Endothelial cell of umbilical vein (primary cell): ENCODE measurements at regions not wholly inside any gene's neighbourhood (a gene's known extent, or its start where the extent isn't known, plus 50 kb on each side); places are given as distances from the start of the nearest gene placed in this dataset.

Source experiments
- BruUV-seq: library from RNA; stranded (reverse); fragments of 400-500 nt; replicated peaks from 2 replicates; lab custom pipeline; 2021; lab: Mats Ljungman, UMichigan
- CTCF ChIA-PET: fragments of 300-600, 350-600 bp; sonication (Branson Sonifier 250); formaldehyde crosslinking; loops from one replicate; lab custom pipeline; 2021; ENCODE audit warnings: antibody characterized with exemption, inconsistent platforms; lab: Charles Lee
- POLR2A ChIA-PET: fragments of 300-600, 350-600 bp; sonication (Branson Sonifier 250); formaldehyde crosslinking; loops from one replicate; lab custom pipeline; 2021; ENCODE audit warnings: antibody characterized with exemption, inconsistent platforms; lab: Charles Lee
- DNase-seq: peaks from one replicate; pipeline ENCODE4 v3.0.0-alpha.2; 2011; ENCODE audit warnings: low read depth, low spot score
- FAIRE-seq: peaks from 2 replicates; lab custom pipeline; 2011; peaks lifted over from hg19 to GRCh38; lab: Jason Lieb, UNC
- H2AFZ ChIP-seq: 2 replicates; pipeline ENCODE4 v1.6.0; 2012; ENCODE audit warnings: low read depth, low read length, control low read depth, inconsistent platforms
- H3K27ac ChIP-seq: 2 replicates; pipeline ENCODE4 v1.5.1; 2011; ENCODE audit warnings: low read depth, mild to moderate bottlenecking, control low read depth, low read length, moderate library complexity; ENCODE audit not compliant: insufficient read depth
- H3K27me3 ChIP-seq, 2 experiments: 2 replicates each; pipeline versions ENCODE4 v1.6.0 to v1.6.1; 2011; ENCODE audit warnings: low read length in 2 of 2, mixed read lengths in 1 of 2; ENCODE audit not compliant: control insufficient read depth in 2 of 2, insufficient read depth in 2 of 2
- H3K36me3 ChIP-seq, 2 experiments: 2 replicates in 1 of 2; 3 replicates in 1 of 2; pipeline ENCODE4 v1.5.1; 2011; ENCODE audit warnings: low read length in 2 of 2, mild to moderate bottlenecking in 1 of 2, moderate library complexity in 1 of 2; ENCODE audit not compliant: control insufficient read depth in 2 of 2, insufficient read depth in 2 of 2; ENCODE audit errors: extremely low read depth in 1 of 2
- H3K4me1 ChIP-seq: 3 replicates; pipeline ENCODE4 v1.5.1; 2011; ENCODE audit warnings: mild to moderate bottlenecking, low read length; ENCODE audit not compliant: control insufficient read depth, insufficient read depth; ENCODE audit errors: extremely low read depth
- H3K4me2 ChIP-seq: 2 replicates; pipeline ENCODE4 v1.6.1; 2011; ENCODE audit warnings: low read length, control low read depth, mixed read lengths; ENCODE audit not compliant: insufficient read depth
- H3K4me3 ChIP-seq, 3 experiments: fragments of 200-600 bp in 1 of 3; sonication (generic), shearing (Covaris generic) in 1 of 3; replicated peaks in 1 of 3; 2 replicates each; pipeline ENCODE4 v1.5.1; 2011 to 2016; ENCODE audit warnings: control low read depth in 3 of 3, low read length in 3 of 3, mild to moderate bottlenecking in 2 of 3, inconsistent platforms in 1 of 3, low read depth in 1 of 3, moderate library complexity in 1 of 3; ENCODE audit not compliant: insufficient read depth in 1 of 3
- H3K79me2 ChIP-seq: 2 replicates; pipeline ENCODE4 v1.6.0; 2012; ENCODE audit warnings: low read length, inconsistent platforms; ENCODE audit not compliant: control insufficient read depth, insufficient read depth
- H3K9ac ChIP-seq: replicated peaks from 2 replicates; pipeline ENCODE3; 2011; ENCODE audit warnings: low read length, control low read depth; ENCODE audit not compliant: insufficient read depth; ENCODE audit errors: extremely low read depth
- H3K9me1 ChIP-seq: replicated peaks from 3 replicates; pipeline ENCODE4 v1.6.0; 2011; ENCODE audit warnings: mild to moderate bottlenecking, low read length; ENCODE audit not compliant: control insufficient read depth, insufficient read depth; ENCODE audit errors: extremely low read depth
- H3K9me3 ChIP-seq: replicated peaks from 2 replicates; pipeline ENCODE4 v1.5.1; 2012; ENCODE audit warnings: low read length, inconsistent platforms; ENCODE audit not compliant: control insufficient read depth, insufficient read depth
- H4K20me1 ChIP-seq: replicated peaks from 2 replicates; pipeline ENCODE3; 2011; ENCODE audit warnings: mild to moderate bottlenecking, low read length; ENCODE audit not compliant: control insufficient read depth, insufficient read depth; ENCODE audit errors: extremely low read depth
- CTCF ChIP-seq, 2 donors: IDR thresholded peaks; 1 replicate in 1 of 2; 2 replicates in 1 of 2; pipeline ENCODE4 v1.5.1; 2011; ENCODE audit warnings: low read length in 2 of 2, mild to moderate bottlenecking in 2 of 2, moderate library complexity in 2 of 2, control low read depth in 1 of 2, inconsistent platforms in 1 of 2, low read depth in 1 of 2; ENCODE audit not compliant: insufficient read depth in 1 of 2; ENCODE audit errors: extremely low read depth in 1 of 2
- EZH2 ChIP-seq: IDR thresholded peaks from 2 replicates; pipeline ENCODE4 v1.6.1; 2012; ENCODE audit warnings: borderline replicate concordance, low read depth, mild to moderate bottlenecking, moderate library complexity, low read length, inconsistent platforms; ENCODE audit not compliant: severe bottlenecking
- FOS ChIP-seq: IDR thresholded peaks from 2 replicates; pipeline ENCODE4 v1.6.1; 2011; ENCODE audit warnings: mild to moderate bottlenecking, low read length, moderate library complexity, borderline replicate concordance; ENCODE audit not compliant: insufficient read depth
- GATA2 ChIP-seq: IDR thresholded peaks from 2 replicates; pipeline ENCODE4 v1.7.0; 2011; ENCODE audit warnings: low read depth, mild to moderate bottlenecking, moderate library complexity, mixed read lengths, low read length; ENCODE audit not compliant: insufficient read length, insufficient read depth
- JUN ChIP-seq: IDR thresholded peaks from 2 replicates; pipeline ENCODE4 v1.6.1; 2011; ENCODE audit warnings: borderline replicate concordance, low read depth; ENCODE audit not compliant: insufficient read length, insufficient read depth
- MAX ChIP-seq: IDR thresholded peaks from 2 replicates; pipeline ENCODE4 v1.6.1; 2011; ENCODE audit not compliant: insufficient read depth, insufficient read length
- MYC ChIP-seq: IDR thresholded peaks from one replicate; pipeline ENCODE4 v1.6.1; 2011; ENCODE audit warnings: mild to moderate bottlenecking, low read depth, low read length
- POLR2A ChIP-seq: IDR thresholded peaks from 2 replicates; pipeline ENCODE4 v1.6.1; 2012; ENCODE audit warnings: low read depth, mild to moderate bottlenecking, control low read depth, low read length
- POLR2AphosphoS5 ChIP-seq: IDR thresholded peaks from 2 replicates; pipeline ENCODE4 v1.6.1; 2012; ENCODE audit warnings: low read depth, mild to moderate bottlenecking, control low read depth, low read length, moderate library complexity; ENCODE audit not compliant: insufficient read depth
- dilution Hi-C: fragments of 300-500 bp; cut with MboI; formaldehyde crosslinking; loops from one replicate; pipeline ENCODE4 v1.15.0; 2019; ENCODE audit warnings: low sequenced_read_pairs; ENCODE audit not compliant: extremely low pct_ligation_motif_present
- intact Hi-C: fragments of 100-400 bp; cut with micrococcal nuclease; formaldehyde crosslinking; loops from one replicate; pipeline ENCODE4 v1.10.0; 2022

- FAIRE-seq (no peak), DNase-seq (no peak)
- Histone ChIP-seq H3K9me3 (no peaks in the 10 kb centered on the region), H3K36me3 (no peaks in the 10 kb centered on the region), H3K79me2 (no peaks in the 10 kb centered on the region), H3K9ac (no peak overlapping the region), H2AFZ (no peak overlapping the region), H3K4me3 (no peak overlapping the region), H3K4me2 (no peak overlapping the region), H4K20me1 (no peaks in the 10 kb centered on the region), H3K27ac (no peak overlapping the region), H3K27me3 (no peaks in the 10 kb centered on the region), H3K4me1 (no peaks in the 10 kb centered on the region), H3K9me1 (no peaks in the 10 kb centered on the region)
- CTCF ChIA-PET = no interaction called here
- intact Hi-C loops = no loop called here
- TF ChIP-seq POLR2A = no peak
- no peak for TF ChIP-seq CTCF (IDR thresholded peaks at IDR 0.05; ENCODE audit: extremely low read depth in 1 of 2, insufficient read depth in 1 of 2, low read depth in 1 of 2, low read length in 2 of 2)
- TF ChIP-seq MAX = no peak
- TF ChIP-seq JUN = no peak
- no peak for TF ChIP-seq EZH2
- no peak for TF ChIP-seq POLR2AphosphoS5
- TF ChIP-seq MYC = no peak
- TF ChIP-seq FOS = no peak
- no peak for TF ChIP-seq GATA2
- no TSS peak for BruUV-seq
- POLR2A ChIA-PET = no interaction called here
- dilution Hi-C loops = no loop called here
These were observed 300.7 kb upstream of the TNRC6C start for GRCh38 chr17:77657839-77658238.
